PC-3 (cell line): ENCODE measurements at regions not wholly inside any gene's neighbourhood (a gene's known extent, or its start where the extent isn't known, plus 50 kb on each side); places are given as distances from the start of the nearest gene placed in this dataset.

ENCODE experiments used
- ATAC-seq: fragments of 200-7000 bp; cut with Tn5 transposase; 2 replicates; pipeline ENCODE4 v1.9.1; 2020; ENCODE audit warnings: mild to moderate bottlenecking, moderate library complexity
- BruUV-seq: library from RNA; stranded (reverse); fragments of 400-500 nt; replicated peaks from 2 replicates; lab custom pipeline; 2021; lab: Mats Ljungman, UMichigan
- CTCF ChIA-PET: fragments of 300-600 bp; sonication (Branson Sonifier 250); formaldehyde crosslinking; loops from one replicate; lab custom pipeline; 2022; ENCODE audit warnings: antibody characterized with exemption; lab: Charles Lee
- POLR2A ChIA-PET: fragments of 300-600 bp; sonication (Branson Sonifier 250); formaldehyde crosslinking; loops from one replicate; lab custom pipeline; 2022; ENCODE audit warnings: antibody characterized with exemption; ENCODE audit not compliant: unreplicated experiment; lab: Charles Lee
- DNase-seq: peaks from one replicate; pipeline ENCODE4 v3.0.0-alpha.2; 2015
- H2AFZ ChIP-seq: fragments of 300-600 bp; sonication (generic); 2 replicates; pipeline ENCODE4 v1.6.0; 2016; ENCODE audit warnings: antibody characterized with exemption, low read length
- H3F3A ChIP-seq: fragments of 300-600 bp; sonication (generic); one replicate; pipeline ENCODE4 v1.6.0; 2017; ENCODE audit warnings: antibody characterized with exemption, low read length, control low read depth, mild to moderate bottlenecking; ENCODE audit not compliant: unreplicated experiment
- H3K27ac ChIP-seq: fragments of 300-600 bp; sonication (generic); 2 replicates; pipeline ENCODE4 v1.5.1; 2016; ENCODE audit warnings: mild to moderate bottlenecking, low read length
- H3K27me3 ChIP-seq: fragments of 300-600 bp; sonication (generic); 2 replicates; pipeline ENCODE4 v1.6.1; 2016; ENCODE audit warnings: low read length, mixed read lengths
- H3K36me3 ChIP-seq: fragments of 300-600 bp; sonication (generic); 2 replicates; pipeline ENCODE4 v1.6.1; 2016; ENCODE audit warnings: low read depth, mixed run types, low read length, mixed read lengths
- H3K4me1 ChIP-seq: fragments of 300-600 bp; sonication (generic); 2 replicates; pipeline ENCODE4 v1.5.1; 2016; ENCODE audit warnings: low read length; ENCODE audit not compliant: insufficient read depth
- H3K4me2 ChIP-seq: fragments of 300-600 bp; sonication (generic); 2 replicates; pipeline ENCODE4 v1.6.0; 2016; ENCODE audit warnings: low read length
- H3K4me3 ChIP-seq: fragments of 300-600 bp; sonication (generic); 2 replicates; pipeline ENCODE4 v1.5.1; 2016; ENCODE audit warnings: mild to moderate bottlenecking, low read length, mixed read lengths
- H3K79me2 ChIP-seq: fragments of 300-600 bp; sonication (generic); 2 replicates; pipeline ENCODE4 v1.6.1; 2017; ENCODE audit warnings: low read length, mixed read lengths
- H3K9ac ChIP-seq: fragments of 300-600 bp; sonication (generic); 2 replicates; pipeline ENCODE4 v1.6.0; 2016; ENCODE audit warnings: mild to moderate bottlenecking, low read length
- H3K9me2 ChIP-seq: fragments of 300-600 bp; sonication (generic); replicated peaks from 2 replicates; pipeline ENCODE4 v1.6.1; 2016; ENCODE audit warnings: mixed run types, low read length, mixed read lengths
- H3K9me3 ChIP-seq: fragments of 300-600 bp; sonication (generic); 2 replicates; pipeline ENCODE4 v1.6.1; 2016; ENCODE audit warnings: low read length, mixed read lengths
- H4K20me1 ChIP-seq: fragments of 300-600 bp; sonication (generic); 2 replicates; pipeline ENCODE4 v1.6.1; 2016; ENCODE audit warnings: low read length, mixed read lengths
- EZH2 ChIP-seq: fragments of 300-600 bp; sonication (generic); IDR thresholded peaks from one replicate; pipeline ENCODE4 v1.6.1; 2017; ENCODE audit warnings: antibody characterized with exemption, mild to moderate bottlenecking, low read length; ENCODE audit not compliant: unreplicated experiment
- EZH2phosphoT487 ChIP-seq: fragments of 300-600 bp; sonication (generic); IDR thresholded peaks from 2 replicates; pipeline ENCODE4 v1.6.1; 2018; ENCODE audit warnings: mild to moderate bottlenecking, antibody characterized with exemption, low read length, borderline replicate concordance
- intact Hi-C: fragments of 100-400 bp; cut with micrococcal nuclease; formaldehyde crosslinking; loops from 2 replicates; pipeline ENCODE4 v1.9.0; 2023
- TF ChIP-seq, protein P1 (sequence below): fragments of 300-600 bp; sonication (generic); conservative IDR thresholded peaks from 2 replicates; pipeline ENCODE4 v1.5.1; 2017; ENCODE audit warnings: antibody characterized with exemption, low read depth, mild to moderate bottlenecking, low read length

DNA sequence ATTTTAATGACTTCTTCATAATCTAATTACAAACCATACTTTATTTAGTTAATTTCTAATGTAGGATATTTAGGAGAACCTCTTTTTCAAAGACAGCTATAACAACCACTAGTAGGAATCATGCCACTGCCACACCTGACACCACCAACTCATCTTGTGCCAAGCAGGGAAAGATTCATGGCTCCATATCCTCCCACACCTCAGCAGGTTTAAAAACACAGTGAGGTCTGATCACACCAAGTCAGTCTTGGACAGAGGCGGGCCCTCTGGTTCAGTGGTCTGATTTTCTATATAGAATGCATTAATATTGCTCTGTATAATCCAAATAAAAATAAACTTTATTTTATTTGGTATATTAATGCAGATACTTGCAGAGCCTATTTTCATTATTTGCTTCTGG, 227.7 kb upstream of the TTC29 start:
- Histone ChIP-seq H3K4me3 (no peak overlapping the region), H3K9ac (no peak overlapping the region), H2AFZ (no peak overlapping the region), H4K20me1 (no peaks in the 10 kb centered on the region), H3F3A (no peaks in the 10 kb centered on the region), H3K27ac (no peak overlapping the region), H3K36me3 (no peaks in the 10 kb centered on the region), H3K4me1 (no peaks in the 10 kb centered on the region), H3K27me3 (no peaks in the 10 kb centered on the region), H3K9me2 (no peaks in the 10 kb centered on the region), H3K79me2 (no peaks in the 10 kb centered on the region), H3K4me2 (no peak overlapping the region), H3K9me3 (no peaks in the 10 kb centered on the region)
- TF ChIP-seq EZH2 = no peak
- TF ChIP-seq, protein P1, sequence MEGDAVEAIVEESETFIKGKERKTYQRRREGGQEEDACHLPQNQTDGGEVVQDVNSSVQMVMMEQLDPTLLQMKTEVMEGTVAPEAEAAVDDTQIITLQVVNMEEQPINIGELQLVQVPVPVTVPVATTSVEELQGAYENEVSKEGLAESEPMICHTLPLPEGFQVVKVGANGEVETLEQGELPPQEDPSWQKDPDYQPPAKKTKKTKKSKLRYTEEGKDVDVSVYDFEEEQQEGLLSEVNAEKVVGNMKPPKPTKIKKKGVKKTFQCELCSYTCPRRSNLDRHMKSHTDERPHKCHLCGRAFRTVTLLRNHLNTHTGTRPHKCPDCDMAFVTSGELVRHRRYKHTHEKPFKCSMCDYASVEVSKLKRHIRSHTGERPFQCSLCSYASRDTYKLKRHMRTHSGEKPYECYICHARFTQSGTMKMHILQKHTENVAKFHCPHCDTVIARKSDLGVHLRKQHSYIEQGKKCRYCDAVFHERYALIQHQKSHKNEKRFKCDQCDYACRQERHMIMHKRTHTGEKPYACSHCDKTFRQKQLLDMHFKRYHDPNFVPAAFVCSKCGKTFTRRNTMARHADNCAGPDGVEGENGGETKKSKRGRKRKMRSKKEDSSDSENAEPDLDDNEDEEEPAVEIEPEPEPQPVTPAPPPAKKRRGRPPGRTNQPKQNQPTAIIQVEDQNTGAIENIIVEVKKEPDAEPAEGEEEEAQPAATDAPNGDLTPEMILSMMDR = no peak
- no peak for TF ChIP-seq EZH2phosphoT487
- CTCF ChIA-PET = no interaction called here
- POLR2A ChIA-PET = no interaction called here
- no TSS peak for BruUV-seq
- DNase-seq = no peak
- ATAC-seq = no peak
- intact Hi-C loops = no loop called here

DNA sequence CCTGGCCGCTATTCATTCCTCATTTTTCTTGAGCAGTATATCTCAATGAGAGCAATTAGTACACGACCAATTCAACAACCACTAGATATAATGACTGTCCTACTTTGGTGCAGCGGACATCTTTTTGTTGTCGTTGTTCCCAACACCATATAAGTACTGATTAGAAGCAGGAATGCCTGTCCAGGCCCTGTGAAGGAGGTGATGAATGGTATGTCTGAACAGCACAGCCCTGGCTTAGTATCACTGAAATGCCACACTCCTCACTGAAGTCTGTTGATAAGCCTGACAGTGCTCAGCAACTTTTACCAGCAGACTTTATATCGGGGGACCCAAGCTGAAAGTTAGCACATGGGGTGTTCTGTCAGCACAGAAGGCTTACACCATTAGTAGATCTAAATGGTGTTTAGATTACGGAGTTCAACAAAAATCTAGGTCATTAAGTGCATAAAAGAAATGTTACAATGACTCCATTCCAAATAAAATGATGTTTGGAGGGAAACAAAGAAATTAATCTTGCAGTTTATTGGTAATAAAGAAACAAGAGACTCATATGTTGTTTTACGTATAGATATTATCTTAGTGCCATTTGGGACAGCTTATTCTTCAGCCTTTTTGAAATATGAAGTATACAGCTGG, 228.3 kb upstream of the TTC29 start:
- Histone ChIP-seq H4K20me1 (no peaks in the 10 kb centered on the region), H3K79me2 (no peaks in the 10 kb centered on the region), H3K9ac (no peak overlapping the region), H2AFZ (no peak overlapping the region), H3K9me3 (no peaks in the 10 kb centered on the region), H3K36me3 (no peaks in the 10 kb centered on the region), H3K9me2 (no peaks in the 10 kb centered on the region), H3K4me1 (no peaks in the 10 kb centered on the region), H3K4me2 (no peak overlapping the region), H3K4me3 (no peak overlapping the region), H3K27me3 (no peaks in the 10 kb centered on the region), H3K27ac (no peak overlapping the region), H3F3A (no peaks in the 10 kb centered on the region)
- intact Hi-C loops = no loop called here
- TF ChIP-seq EZH2 = no peak
- DNase-seq (no peak), ATAC-seq (no peak)
- ChIA-PET POLR2A (no interaction called here), CTCF (no interaction called here)
- no TSS peak for BruUV-seq

DNA sequence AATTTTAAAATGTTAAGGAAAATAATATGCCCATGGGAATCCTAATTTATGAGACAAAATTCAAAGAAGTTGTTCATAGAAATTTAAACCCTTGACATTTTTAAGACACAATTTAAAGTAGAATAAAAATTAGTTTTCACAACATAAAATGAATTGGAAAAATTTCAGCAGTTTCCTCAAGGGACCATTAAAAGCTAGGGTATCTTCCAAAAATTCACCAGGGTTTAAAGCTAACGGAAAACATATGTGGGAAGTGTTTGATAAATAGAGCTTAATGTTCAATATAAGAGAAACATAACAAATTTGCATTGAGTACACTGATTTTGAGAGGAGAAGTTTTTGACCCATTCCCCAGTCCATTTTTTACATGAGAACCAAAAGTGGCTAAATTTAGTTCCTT, 228.9 kb upstream of the TTC29 start:
- H3K27ac ChIP-seq = no peak overlapping the region
- H4K20me1 ChIP-seq = no peaks in the 10 kb centered on the region
- no peaks in the 10 kb centered on the region for H3K9me3 ChIP-seq
- H3K9ac ChIP-seq = no peak overlapping the region
- CTCF ChIA-PET = no interaction called here
- intact Hi-C loops = no loop called here
- TF ChIP-seq, protein P1 = no peak
- TF ChIP-seq EZH2phosphoT487 (no peak), EZH2 (no peak)
- ATAC-seq = no peak
- H3K79me2 ChIP-seq = no peaks in the 10 kb centered on the region
- H3K4me1 ChIP-seq = no peaks in the 10 kb centered on the region
- POLR2A ChIA-PET = no interaction called here
- DNase-seq = no peak
- no peak overlapping the region for H3K4me2 ChIP-seq
- H3K27me3 ChIP-seq = no peaks in the 10 kb centered on the region
- H3K36me3 ChIP-seq = no peaks in the 10 kb centered on the region
- no peak overlapping the region for H2AFZ ChIP-seq
- no peak overlapping the region for H3K4me3 ChIP-seq
- BruUV-seq = no TSS peak
- no peaks in the 10 kb centered on the region for H3K9me2 ChIP-seq
- no peaks in the 10 kb centered on the region for H3F3A ChIP-seq
